ENCODE measurements at regions not wholly inside any gene's neighbourhood (a gene's known extent, or its start where the extent isn't known, plus 50 kb on each side); places are given as distances from the start of the nearest gene placed in this dataset.

DNA sequence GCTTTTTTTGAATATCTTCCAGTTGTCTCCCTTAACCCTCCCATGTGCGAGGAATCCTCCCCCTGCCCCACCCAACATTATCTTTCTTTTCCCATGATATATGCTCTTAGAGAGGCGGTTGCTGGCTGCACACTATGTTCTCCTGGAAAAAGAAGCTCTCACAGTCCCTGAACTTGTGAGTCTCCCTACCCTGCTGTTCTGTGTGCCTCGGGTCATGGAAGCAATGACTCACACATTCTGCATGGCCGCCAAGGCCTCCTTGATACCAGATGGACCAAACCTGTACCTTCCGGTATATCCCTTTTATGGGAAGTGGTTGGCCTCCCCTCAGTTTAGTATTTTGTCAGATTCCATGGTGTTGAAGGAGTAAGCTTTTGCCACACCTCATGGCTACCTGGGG is 705.4 kb downstream of the SLITRK6 start (continued):
- TF ChIP-seq, protein P1, sequence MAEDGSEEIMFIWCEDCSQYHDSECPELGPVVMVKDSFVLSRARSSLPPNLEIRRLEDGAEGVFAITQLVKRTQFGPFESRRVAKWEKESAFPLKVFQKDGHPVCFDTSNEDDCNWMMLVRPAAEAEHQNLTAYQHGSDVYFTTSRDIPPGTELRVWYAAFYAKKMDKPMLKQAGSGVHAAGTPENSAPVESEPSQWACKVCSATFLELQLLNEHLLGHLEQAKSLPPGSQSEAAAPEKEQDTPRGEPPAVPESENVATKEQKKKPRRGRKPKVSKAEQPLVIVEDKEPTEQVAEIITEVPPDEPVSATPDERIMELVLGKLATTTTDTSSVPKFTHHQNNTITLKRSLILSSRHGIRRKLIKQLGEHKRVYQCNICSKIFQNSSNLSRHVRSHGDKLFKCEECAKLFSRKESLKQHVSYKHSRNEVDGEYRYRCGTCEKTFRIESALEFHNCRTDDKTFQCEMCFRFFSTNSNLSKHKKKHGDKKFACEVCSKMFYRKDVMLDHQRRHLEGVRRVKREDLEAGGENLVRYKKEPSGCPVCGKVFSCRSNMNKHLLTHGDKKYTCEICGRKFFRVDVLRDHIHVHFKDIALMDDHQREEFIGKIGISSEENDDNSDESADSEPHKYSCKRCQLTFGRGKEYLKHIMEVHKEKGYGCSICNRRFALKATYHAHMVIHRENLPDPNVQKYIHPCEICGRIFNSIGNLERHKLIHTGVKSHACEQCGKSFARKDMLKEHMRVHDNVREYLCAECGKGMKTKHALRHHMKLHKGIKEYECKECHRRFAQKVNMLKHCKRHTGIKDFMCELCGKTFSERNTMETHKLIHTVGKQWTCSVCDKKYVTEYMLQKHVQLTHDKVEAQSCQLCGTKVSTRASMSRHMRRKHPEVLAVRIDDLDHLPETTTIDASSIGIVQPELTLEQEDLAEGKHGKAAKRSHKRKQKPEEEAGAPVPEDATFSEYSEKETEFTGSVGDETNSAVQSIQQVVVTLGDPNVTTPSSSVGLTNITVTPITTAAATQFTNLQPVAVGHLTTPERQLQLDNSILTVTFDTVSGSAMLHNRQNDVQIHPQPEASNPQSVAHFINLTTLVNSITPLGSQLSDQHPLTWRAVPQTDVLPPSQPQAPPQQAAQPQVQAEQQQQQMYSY (CRISPR knock-in tag; IDR thresholded peaks at IDR 0.05), result no peak
- no peak for TF ChIP-seq SREBF1 (IDR thresholded peaks at IDR 0.05; ENCODE audit: low read length)

DNA sequence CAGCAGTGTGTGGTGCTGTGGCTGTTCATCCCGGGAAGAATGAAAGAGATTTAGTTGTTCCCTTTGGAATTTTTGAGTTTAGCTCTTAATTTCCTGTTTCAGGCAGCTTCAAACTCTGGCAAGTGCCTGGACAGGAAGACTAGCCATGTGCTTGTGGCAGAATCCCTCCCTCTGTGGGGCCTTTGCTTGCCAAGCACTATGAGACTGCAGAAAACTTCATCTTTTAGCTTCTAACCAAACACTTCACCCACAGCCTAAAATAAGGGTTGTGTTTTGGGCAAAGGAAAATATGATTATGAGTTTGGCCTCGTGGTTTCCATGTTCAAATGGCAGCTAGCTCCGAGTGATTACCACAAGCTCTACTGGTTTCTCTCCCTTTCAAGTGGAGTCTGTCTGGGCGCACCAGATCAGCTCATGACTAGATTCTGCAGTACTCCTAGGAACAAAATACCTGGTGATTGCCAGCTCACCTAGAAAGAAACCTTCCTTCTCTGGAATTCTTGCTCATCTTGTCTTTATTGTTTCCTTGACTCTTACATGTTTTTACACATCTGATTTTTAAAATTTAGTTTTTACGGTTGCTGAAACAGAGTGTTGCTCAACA is 707.5 kb downstream of the SLITRK6 start:
- H3K36me3 ChIP-seq (ENCODE audit: control insufficient read depth in 2 of 2, insufficient read depth in 2 of 2, low read length in 1 of 2), result no peaks in the 10 kb centered on the region
- intact Hi-C loops (cut with micrococcal nuclease; ENCODE audit: unreplicated experiment) (no loop called here), in situ Hi-C loops (cut with MboI) (no loop called here)
- H3K79me2 ChIP-seq (ENCODE audit: control insufficient read depth, insufficient read depth, low read length), result no peaks in the 10 kb centered on the region
- ChIA-PET SMC1A (ENCODE audit: uncharacterized antibody, unreplicated experiment) (no interaction called here), RAD21 (ENCODE audit: unreplicated experiment) (no interaction called here), CTCF (interaction anchor here (1.6 kb wide), 1 partner anchor 25 kb away, joined by 3 read pairs; no protein-coding TSS in a partner anchor), POLR2A (no interaction called here)
- no peak for DNase-seq (ENCODE audit: low read depth, low spot score)
- no peak overlapping the region for H3K9ac ChIP-seq (ENCODE audit: control insufficient read depth, insufficient read depth, low read length)
- no peaks in the 10 kb centered on the region for H3K27me3 ChIP-seq (replicated peaks in 1 of 2; ENCODE audit: control insufficient read depth in 2 of 2, insufficient read depth in 2 of 2, low read length in 1 of 2)
- no peaks in the 10 kb centered on the region for H3K9me3 ChIP-seq (replicated peaks; ENCODE audit: control insufficient read depth, insufficient read depth, low read length)
- no TSS peak for BruUV-seq (replicated peaks)
- no peaks in the 10 kb centered on the region for H3K4me1 ChIP-seq (ENCODE audit: control insufficient read depth, insufficient read depth, low read length)
- no peak overlapping the region for H3K27ac ChIP-seq (ENCODE audit: control insufficient read depth, insufficient read depth)
- H3K4me3 ChIP-seq, result no peak overlapping the region
- no peaks in the 10 kb centered on the region for H4K20me1 ChIP-seq (ENCODE audit: control insufficient read depth, insufficient read depth)
- WGBS (ENCODE audit: insufficient coverage, insufficient replicate concordance, low lambda C conversion rate, missing lambda C conversion rate), result 11% methylated on average over 5 of the region's 5 CpGs
- FAIRE-seq, result no peak
- no peak for ATAC-seq
- H2AFZ ChIP-seq (ENCODE audit: control insufficient read depth, low read depth, low read length), result no peak overlapping the region
- H3K4me2 ChIP-seq (ENCODE audit: control insufficient read depth, insufficient read depth), result no peak overlapping the region
- TF ChIP-seq RBBP5 (conservative IDR thresholded peaks at IDR 0.05) (no peak), RAD21 (IDR thresholded peaks at IDR 0.05; ENCODE audit: insufficient read depth, low read depth, low read length) (no peak), FOS (IDR thresholded peaks at IDR 0.05; ENCODE audit: borderline replicate concordance, extremely low read depth, insufficient read length) (no peak), SRF (IDR thresholded peaks at IDR 0.05; ENCODE audit: low read depth in 2 of 2, low read length in 2 of 2) (no peak), POU2F2 (IDR thresholded peaks at IDR 0.05; ENCODE audit: borderline replicate concordance, low read depth, low read length) (no peak), BCL11A (IDR thresholded peaks at IDR 0.05; ENCODE audit: low read depth, low read length) (no peak), IKZF2 (IDR thresholded peaks at IDR 0.05) (no peak)
- TF ChIP-seq, protein P2, sequence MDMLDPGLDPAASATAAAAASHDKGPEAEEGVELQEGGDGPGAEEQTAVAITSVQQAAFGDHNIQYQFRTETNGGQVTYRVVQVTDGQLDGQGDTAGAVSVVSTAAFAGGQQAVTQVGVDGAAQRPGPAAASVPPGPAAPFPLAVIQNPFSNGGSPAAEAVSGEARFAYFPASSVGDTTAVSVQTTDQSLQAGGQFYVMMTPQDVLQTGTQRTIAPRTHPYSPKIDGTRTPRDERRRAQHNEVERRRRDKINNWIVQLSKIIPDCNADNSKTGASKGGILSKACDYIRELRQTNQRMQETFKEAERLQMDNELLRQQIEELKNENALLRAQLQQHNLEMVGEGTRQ (IDR thresholded peaks at IDR 0.05; ENCODE audit: borderline replicate concordance, low read depth, low read length), result no peak
- TF ChIP-seq, protein P3, sequence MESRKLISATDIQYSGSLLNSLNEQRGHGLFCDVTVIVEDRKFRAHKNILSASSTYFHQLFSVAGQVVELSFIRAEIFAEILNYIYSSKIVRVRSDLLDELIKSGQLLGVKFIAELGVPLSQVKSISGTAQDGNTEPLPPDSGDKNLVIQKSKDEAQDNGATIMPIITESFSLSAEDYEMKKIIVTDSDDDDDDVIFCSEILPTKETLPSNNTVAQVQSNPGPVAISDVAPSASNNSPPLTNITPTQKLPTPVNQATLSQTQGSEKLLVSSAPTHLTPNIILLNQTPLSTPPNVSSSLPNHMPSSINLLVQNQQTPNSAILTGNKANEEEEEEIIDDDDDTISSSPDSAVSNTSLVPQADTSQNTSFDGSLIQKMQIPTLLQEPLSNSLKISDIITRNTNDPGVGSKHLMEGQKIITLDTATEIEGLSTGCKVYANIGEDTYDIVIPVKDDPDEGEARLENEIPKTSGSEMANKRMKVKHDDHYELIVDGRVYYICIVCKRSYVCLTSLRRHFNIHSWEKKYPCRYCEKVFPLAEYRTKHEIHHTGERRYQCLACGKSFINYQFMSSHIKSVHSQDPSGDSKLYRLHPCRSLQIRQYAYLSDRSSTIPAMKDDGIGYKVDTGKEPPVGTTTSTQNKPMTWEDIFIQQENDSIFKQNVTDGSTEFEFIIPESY (IDR thresholded peaks at IDR 0.05), result no peak
- TF ChIP-seq, protein P4, sequence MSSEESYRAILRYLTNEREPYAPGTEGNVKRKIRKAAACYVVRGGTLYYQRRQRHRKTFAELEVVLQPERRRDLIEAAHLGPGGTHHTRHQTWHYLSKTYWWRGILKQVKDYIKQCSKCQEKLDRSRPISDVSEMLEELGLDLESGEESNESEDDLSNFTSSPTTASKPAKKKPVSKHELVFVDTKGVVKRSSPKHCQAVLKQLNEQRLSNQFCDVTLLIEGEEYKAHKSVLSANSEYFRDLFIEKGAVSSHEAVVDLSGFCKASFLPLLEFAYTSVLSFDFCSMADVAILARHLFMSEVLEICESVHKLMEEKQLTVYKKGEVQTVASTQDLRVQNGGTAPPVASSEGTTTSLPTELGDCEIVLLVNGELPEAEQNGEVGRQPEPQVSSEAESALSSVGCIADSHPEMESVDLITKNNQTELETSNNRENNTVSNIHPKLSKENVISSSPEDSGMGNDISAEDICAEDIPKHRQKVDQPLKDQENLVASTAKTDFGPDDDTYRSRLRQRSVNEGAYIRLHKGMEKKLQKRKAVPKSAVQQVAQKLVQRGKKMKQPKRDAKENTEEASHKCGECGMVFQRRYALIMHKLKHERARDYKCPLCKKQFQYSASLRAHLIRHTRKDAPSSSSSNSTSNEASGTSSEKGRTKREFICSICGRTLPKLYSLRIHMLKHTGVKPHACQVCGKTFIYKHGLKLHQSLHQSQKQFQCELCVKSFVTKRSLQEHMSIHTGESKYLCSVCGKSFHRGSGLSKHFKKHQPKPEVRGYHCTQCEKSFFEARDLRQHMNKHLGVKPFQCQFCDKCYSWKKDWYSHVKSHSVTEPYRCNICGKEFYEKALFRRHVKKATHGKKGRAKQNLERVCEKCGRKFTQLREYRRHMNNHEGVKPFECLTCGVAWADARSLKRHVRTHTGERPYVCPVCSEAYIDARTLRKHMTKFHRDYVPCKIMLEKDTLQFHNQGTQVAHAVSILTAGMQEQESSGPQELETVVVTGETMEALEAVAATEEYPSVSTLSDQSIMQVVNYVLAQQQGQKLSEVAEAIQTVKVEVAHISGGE (CRISPR knock-in tag; IDR thresholded peaks at IDR 0.05), result no peak
- TF ChIP-seq, protein P5, sequence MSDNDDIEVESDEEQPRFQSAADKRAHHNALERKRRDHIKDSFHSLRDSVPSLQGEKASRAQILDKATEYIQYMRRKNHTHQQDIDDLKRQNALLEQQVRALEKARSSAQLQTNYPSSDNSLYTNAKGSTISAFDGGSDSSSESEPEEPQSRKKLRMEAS (IDR thresholded peaks at IDR 0.05; ENCODE audit: low read depth, low read length), result no peak
